HepG2 (cell line): ENCODE measurements at regions not wholly inside any gene's neighbourhood (a gene's known extent, or its start where the extent isn't known, plus 50 kb on each side); places are given as distances from the start of the nearest gene placed in this dataset.
"Not testable (repeated sequence)": the region's sequence is repeated elsewhere in the genome, so short reads cannot be mapped to it uniquely, and the experiment has no call there.

Experiments
- ERF ChIP-seq: IDR thresholded peaks from 2 replicates; pipeline ENCODE4 v1.6.1; 2018; ENCODE audit warnings: missing biosample characterization, missing genetic modification reagents
- EZH2 ChIP-seq: conservative IDR thresholded peaks from 2 replicates; pipeline ENCODE4 v1.6.1; 2012; ENCODE audit warnings: mild to moderate bottlenecking, low read depth, low read length, moderate library complexity
- HIVEP1 ChIP-seq: sonication (generic); formaldehyde crosslinking; IDR thresholded peaks from 2 replicates; pipeline ENCODE4 v1.4.0; 2020; ENCODE audit warnings: mild to moderate bottlenecking, missing genetic modification reagents
- KDM2A ChIP-seq: sonication (generic); formaldehyde crosslinking; IDR thresholded peaks from 2 replicates; pipeline ENCODE4 v1.4.0; 2020; ENCODE audit warnings: low read depth, missing genetic modification reagents, borderline replicate concordance
- LCORL ChIP-seq, 2 experiments: fragments of 450-650 bp in 1 of 2; sonication (generic) in 1 of 2; formaldehyde crosslinking in 1 of 2; IDR thresholded peaks; 2 replicates each; pipeline versions ENCODE4 v1.5.0 to v1.6.1; 2017 to 2020; ENCODE audit warnings: antibody characterized with exemption in 1 of 2, missing genetic modification reagents in 1 of 2
- MED1 ChIP-seq: sonication (generic); formaldehyde crosslinking; IDR thresholded peaks from 2 replicates; pipeline ENCODE4 v1.4.0; 2020; ENCODE audit warnings: missing genetic modification reagents
- MIER2 ChIP-seq: IDR thresholded peaks from 2 replicates; pipeline ENCODE4 v1.6.1; 2016; ENCODE audit warnings: missing biosample characterization, missing genetic modification reagents
- SOX6 ChIP-seq, 2 experiments: fragments of 450-650 bp in 1 of 2; sonication (generic) in 1 of 2; formaldehyde crosslinking in 1 of 2; IDR thresholded peaks; 2 replicates each; pipeline versions ENCODE4 v1.4.0 to v1.6.1; 2017 to 2020; ENCODE audit warnings: antibody characterized with exemption in 1 of 2, mild to moderate bottlenecking in 1 of 2, missing genetic modification reagents in 1 of 2
- STAG1 ChIP-seq: sonication (generic); formaldehyde crosslinking; IDR thresholded peaks from 2 replicates; pipeline ENCODE4 v1.4.0; 2020; ENCODE audit warnings: missing genetic modification reagents
- TBX2 ChIP-seq: sonication (generic); formaldehyde crosslinking; IDR thresholded peaks from 2 replicates; pipeline ENCODE4 v1.5.0; 2020; ENCODE audit warnings: missing genetic modification reagents, mild to moderate bottlenecking, borderline replicate concordance
- TF ChIP-seq, protein P1 (sequence below): sonication (generic); formaldehyde crosslinking; IDR thresholded peaks from 2 replicates; pipeline ENCODE4 v1.5.1; 2020; ENCODE audit warnings: mild to moderate bottlenecking, missing genetic modification reagents, moderate library complexity
- TF ChIP-seq, protein P2 (sequence below): IDR thresholded peaks from 2 replicates; pipeline ENCODE4 v1.6.1; 2016; ENCODE audit warnings: mild to moderate bottlenecking, missing biosample characterization, missing genetic modification reagents
- TF ChIP-seq, protein P3 (sequence below): sonication (generic); formaldehyde crosslinking; IDR thresholded peaks from 2 replicates; pipeline ENCODE4 v1.4.0; 2020; ENCODE audit warnings: mild to moderate bottlenecking, missing genetic modification reagents
- TF ChIP-seq, protein P4 (sequence below): sonication (generic); formaldehyde crosslinking; IDR thresholded peaks from 2 replicates; pipeline ENCODE4 v1.4.0; 2020; ENCODE audit warnings: missing genetic modification reagents
- TF ChIP-seq, protein P5 (sequence below): sonication (generic); formaldehyde crosslinking; IDR thresholded peaks from 2 replicates; pipeline ENCODE4 v1.4.0; 2020; ENCODE audit warnings: missing genetic modification reagents, low read depth, mild to moderate bottlenecking, borderline replicate concordance
- TF ChIP-seq, protein P6 (sequence below): sonication (generic); formaldehyde crosslinking; IDR thresholded peaks from 2 replicates; pipeline ENCODE4 v1.4.0; 2020; ENCODE audit warnings: missing genetic modification reagents, borderline replicate concordance

DNA sequence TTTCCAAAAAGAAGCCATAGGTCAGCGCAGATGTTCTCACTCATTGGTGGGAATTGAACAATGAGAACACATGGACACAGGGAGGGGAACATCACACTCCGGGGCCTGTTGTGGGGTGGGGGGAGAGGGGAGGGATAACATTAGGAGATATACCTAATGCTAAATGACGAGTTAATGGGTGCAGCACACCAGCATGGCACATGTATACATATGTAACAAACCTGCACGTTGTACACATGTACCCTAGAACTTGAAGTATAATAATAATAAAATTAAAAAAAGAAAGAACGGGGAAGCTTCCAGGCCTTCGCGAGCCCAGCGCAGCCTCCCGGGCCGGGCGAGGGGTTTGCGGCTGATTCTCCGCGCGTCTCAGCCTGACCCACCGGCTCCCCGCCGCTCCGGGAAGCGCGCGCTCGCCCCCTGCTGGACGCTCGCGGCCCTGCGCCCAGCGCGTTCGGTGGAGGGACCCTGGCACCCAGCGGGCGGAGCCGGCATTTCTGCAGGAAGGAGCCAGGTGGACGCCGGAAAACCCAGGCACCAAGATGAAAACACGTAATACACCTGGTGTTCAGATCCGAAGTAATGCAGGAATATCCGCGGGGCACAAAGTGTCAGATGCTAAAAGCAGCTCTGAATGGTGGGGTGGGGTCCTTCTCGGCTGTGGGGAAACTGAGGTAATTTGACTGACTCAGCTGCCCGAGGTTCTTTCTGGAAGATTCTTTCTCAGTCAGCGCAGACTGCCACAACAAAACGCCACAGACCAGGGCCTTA is 67.1 kb upstream of the PPP1R26 start (continued):
- TF ChIP-seq STAG1 (CRISPR knock-in tag): peak; percentile 96
- 0 out of 2 replicates have a peak, but pooled peaks have one; percentile 11 for TF ChIP-seq MED1 (CRISPR knock-in tag)
- TF ChIP-seq, protein P1, sequence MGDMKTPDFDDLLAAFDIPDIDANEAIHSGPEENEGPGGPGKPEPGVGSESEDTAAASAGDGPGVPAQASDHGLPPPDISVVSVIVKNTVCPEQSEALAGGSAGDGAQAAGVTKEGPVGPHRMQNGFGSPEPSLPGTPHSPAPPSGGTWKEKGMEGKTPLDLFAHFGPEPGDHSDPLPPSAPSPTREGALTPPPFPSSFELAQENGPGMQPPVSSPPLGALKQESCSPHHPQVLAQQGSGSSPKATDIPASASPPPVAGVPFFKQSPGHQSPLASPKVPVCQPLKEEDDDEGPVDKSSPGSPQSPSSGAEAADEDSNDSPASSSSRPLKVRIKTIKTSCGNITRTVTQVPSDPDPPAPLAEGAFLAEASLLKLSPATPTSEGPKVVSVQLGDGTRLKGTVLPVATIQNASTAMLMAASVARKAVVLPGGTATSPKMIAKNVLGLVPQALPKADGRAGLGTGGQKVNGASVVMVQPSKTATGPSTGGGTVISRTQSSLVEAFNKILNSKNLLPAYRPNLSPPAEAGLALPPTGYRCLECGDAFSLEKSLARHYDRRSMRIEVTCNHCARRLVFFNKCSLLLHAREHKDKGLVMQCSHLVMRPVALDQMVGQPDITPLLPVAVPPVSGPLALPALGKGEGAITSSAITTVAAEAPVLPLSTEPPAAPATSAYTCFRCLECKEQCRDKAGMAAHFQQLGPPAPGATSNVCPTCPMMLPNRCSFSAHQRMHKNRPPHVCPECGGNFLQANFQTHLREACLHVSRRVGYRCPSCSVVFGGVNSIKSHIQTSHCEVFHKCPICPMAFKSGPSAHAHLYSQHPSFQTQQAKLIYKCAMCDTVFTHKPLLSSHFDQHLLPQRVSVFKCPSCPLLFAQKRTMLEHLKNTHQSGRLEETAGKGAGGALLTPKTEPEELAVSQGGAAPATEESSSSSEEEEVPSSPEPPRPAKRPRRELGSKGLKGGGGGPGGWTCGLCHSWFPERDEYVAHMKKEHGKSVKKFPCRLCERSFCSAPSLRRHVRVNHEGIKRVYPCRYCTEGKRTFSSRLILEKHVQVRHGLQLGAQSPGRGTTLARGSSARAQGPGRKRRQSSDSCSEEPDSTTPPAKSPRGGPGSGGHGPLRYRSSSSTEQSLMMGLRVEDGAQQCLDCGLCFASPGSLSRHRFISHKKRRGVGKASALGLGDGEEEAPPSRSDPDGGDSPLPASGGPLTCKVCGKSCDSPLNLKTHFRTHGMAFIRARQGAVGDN (CRISPR knock-in tag): peak; percentile 34; the same call in 1 of the 2 replicates
- 0 out of 2 replicates have a peak, but pooled peaks have one; percentile 34 for TF ChIP-seq TBX2
- not testable (repeated sequence) for TF ChIP-seq LCORL, SOX6 (IDR thresholded peaks at IDR 0.05)
- peak; percentile 30; the same call in 1 of the 2 replicates for TF ChIP-seq LCORL (CRISPR knock-in tag; IDR thresholded peaks at IDR 0.05)
- TF ChIP-seq EZH2: 0 out of 2 replicates have a peak, but pooled peaks have one; percentile 40
- TF ChIP-seq, protein P2, sequence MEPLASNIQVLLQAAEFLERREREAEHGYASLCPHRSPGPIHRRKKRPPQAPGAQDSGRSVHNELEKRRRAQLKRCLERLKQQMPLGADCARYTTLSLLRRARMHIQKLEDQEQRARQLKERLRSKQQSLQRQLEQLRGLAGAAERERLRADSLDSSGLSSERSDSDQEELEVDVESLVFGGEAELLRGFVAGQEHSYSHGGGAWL: 0 out of 2 replicates have a peak, but pooled peaks have one; percentile 34
- peak; percentile 48; the same call in 1 of the 2 replicates for TF ChIP-seq KDM2A (CRISPR knock-in tag)
- 0 out of 2 replicates have a peak, but pooled peaks have one; percentile 15 for TF ChIP-seq HIVEP1
- TF ChIP-seq, protein P3, sequence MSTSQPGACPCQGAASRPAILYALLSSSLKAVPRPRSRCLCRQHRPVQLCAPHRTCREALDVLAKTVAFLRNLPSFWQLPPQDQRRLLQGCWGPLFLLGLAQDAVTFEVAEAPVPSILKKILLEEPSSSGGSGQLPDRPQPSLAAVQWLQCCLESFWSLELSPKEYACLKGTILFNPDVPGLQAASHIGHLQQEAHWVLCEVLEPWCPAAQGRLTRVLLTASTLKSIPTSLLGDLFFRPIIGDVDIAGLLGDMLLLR: 0 out of 2 replicates have a peak, but pooled peaks have one; percentile 23
- TF ChIP-seq, protein P4, sequence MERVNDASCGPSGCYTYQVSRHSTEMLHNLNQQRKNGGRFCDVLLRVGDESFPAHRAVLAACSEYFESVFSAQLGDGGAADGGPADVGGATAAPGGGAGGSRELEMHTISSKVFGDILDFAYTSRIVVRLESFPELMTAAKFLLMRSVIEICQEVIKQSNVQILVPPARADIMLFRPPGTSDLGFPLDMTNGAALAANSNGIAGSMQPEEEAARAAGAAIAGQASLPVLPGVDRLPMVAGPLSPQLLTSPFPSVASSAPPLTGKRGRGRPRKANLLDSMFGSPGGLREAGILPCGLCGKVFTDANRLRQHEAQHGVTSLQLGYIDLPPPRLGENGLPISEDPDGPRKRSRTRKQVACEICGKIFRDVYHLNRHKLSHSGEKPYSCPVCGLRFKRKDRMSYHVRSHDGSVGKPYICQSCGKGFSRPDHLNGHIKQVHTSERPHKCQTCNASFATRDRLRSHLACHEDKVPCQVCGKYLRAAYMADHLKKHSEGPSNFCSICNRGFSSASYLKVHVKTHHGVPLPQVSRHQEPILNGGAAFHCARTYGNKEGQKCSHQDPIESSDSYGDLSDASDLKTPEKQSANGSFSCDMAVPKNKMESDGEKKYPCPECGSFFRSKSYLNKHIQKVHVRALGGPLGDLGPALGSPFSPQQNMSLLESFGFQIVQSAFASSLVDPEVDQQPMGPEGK (CRISPR knock-in tag): 0 out of 2 replicates have a peak, but pooled peaks have one; percentile 36
- TF ChIP-seq, protein P5, sequence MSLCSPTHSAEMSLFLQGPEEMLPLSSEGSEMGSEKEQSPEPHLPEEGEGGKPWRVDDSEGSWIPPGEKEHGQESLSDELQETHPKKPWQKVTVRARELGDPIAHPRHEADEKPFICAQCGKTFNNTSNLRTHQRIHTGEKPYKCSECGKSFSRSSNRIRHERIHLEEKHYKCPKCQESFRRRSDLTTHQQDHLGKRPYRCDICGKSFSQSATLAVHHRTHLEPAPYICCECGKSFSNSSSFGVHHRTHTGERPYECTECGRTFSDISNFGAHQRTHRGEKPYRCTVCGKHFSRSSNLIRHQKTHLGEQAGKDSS (CRISPR knock-in tag): peak; percentile 69; the same call in 1 of the 2 replicates
- TF ChIP-seq, protein P6, sequence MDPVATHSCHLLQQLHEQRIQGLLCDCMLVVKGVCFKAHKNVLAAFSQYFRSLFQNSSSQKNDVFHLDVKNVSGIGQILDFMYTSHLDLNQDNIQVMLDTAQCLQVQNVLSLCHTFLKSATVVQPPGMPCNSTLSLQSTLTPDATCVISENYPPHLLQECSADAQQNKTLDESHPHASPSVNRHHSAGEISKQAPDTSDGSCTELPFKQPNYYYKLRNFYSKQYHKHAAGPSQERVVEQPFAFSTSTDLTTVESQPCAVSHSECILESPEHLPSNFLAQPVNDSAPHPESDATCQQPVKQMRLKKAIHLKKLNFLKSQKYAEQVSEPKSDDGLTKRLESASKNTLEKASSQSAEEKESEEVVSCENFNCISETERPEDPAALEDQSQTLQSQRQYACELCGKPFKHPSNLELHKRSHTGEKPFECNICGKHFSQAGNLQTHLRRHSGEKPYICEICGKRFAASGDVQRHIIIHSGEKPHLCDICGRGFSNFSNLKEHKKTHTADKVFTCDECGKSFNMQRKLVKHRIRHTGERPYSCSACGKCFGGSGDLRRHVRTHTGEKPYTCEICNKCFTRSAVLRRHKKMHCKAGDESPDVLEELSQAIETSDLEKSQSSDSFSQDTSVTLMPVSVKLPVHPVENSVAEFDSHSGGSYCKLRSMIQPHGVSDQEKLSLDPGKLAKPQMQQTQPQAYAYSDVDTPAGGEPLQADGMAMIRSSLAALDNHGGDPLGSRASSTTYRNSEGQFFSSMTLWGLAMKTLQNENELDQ (CRISPR knock-in tag): 0 out of 2 replicates have a peak, but pooled peaks have one; percentile 54
- 0 out of 2 replicates have a peak, but pooled peaks have one; percentile 10 for TF ChIP-seq SOX6 (CRISPR knock-in tag; IDR thresholded peaks at IDR 0.05)
- TF ChIP-seq MIER2 (CRISPR knock-in tag): 0 out of 2 replicates have a peak, but pooled peaks have one; percentile 34
- TF ChIP-seq ERF (CRISPR knock-in tag): peak; percentile 46; the same call in 1 of the 2 replicates
